ENCODE measurements at regions not wholly inside any gene's neighbourhood (a gene's known extent, or its start where the extent isn't known, plus 50 kb on each side); places are given as distances from the start of the nearest gene placed in this dataset.
"Not testable (repeated sequence)": the region's sequence is repeated elsewhere in the genome, so short reads cannot be mapped to it uniquely, and the experiment has no call there.

GRCh38 chr5:6244339-6244714 is 134.0 kb downstream of the MED10 start:
- no peak for TF ChIP-seq CTCF (IDR thresholded peaks at IDR 0.05; ENCODE audit: insufficient read depth, low read length)
- DNase-seq (ENCODE audit: low read depth), result no peak
- H3K4me3 ChIP-seq (ENCODE audit: low read depth, low read length), result no peak overlapping the region

GRCh38 chr5:6243706-6244338 is 134.5 kb downstream of the MED10 start:
- TF ChIP-seq CTCF (IDR thresholded peaks at IDR 0.05; ENCODE audit: insufficient read depth, low read length), result no peak
- no peak overlapping the region for H3K4me3 ChIP-seq (ENCODE audit: low read depth, low read length)
- DNase-seq (ENCODE audit: low read depth), result no peak

- not testable (repeated sequence) for DNase-seq (ENCODE audit: low read depth)
Observed at GRCh38 chr5:6241056-6241455, 137.3 kb downstream of the MED10 start.

GRCh38 chr5:6236858-6237481 is 141.4 kb downstream of the MED10 start:
- no peak for TF ChIP-seq CTCF (IDR thresholded peaks at IDR 0.05; ENCODE audit: insufficient read depth, low read length)
- H3K4me3 ChIP-seq (ENCODE audit: low read depth, low read length), result no peak overlapping the region
- no peak for DNase-seq (ENCODE audit: low read depth)

More at GRCh38 chr5:6241056-6241455, 137.3 kb downstream of the MED10 start:
- not testable (repeated sequence) for H3K4me3 ChIP-seq (ENCODE audit: low read depth, low read length)

- no peak for DNase-seq (ENCODE audit: low read depth)
- no peak for TF ChIP-seq CTCF (IDR thresholded peaks at IDR 0.05; ENCODE audit: insufficient read depth, low read length)
- no peak overlapping the region for H3K4me3 ChIP-seq (ENCODE audit: low read depth, low read length)
Observed at GRCh38 chr5:6236170-6236793, 142.1 kb downstream of the MED10 start.

GRCh38 chr5:6235726-6236125 is 142.6 kb downstream of the MED10 start:
- no peak overlapping the region for H3K4me3 ChIP-seq (ENCODE audit: low read depth, low read length)
- no peak for TF ChIP-seq CTCF (IDR thresholded peaks at IDR 0.05; ENCODE audit: insufficient read depth, low read length)
- no peak for DNase-seq (ENCODE audit: low read depth)
